AG04449 (cell line): ENCODE measurements at regions not wholly inside any gene's neighbourhood (a gene's known extent, or its start where the extent isn't known, plus 50 kb on each side); places are given as distances from the start of the nearest gene placed in this dataset.

Experiments
- CTCF ChIA-PET: fragments of 350-600 bp; formaldehyde crosslinking; extraction: SDS; loops from one replicate; lab custom pipeline; 2021; ENCODE audit warnings: antibody characterized with exemption; lab: Yijun Ruan, JAX
- POLR2A ChIA-PET: fragments of 400-600, 350-600 bp; formaldehyde crosslinking; extraction: SDS; loops from one replicate; lab custom pipeline; 2020; ENCODE audit warnings: antibody characterized with exemption, inconsistent platforms; lab: Yijun Ruan, JAX
- DNase-seq: peaks from one replicate; pipeline ENCODE4 v3.0.0-alpha.2; 2010; ENCODE audit warnings: low read depth, low spot score
- H3K4me3 ChIP-seq: 2 replicates; pipeline ENCODE4 v1.5.1; 2011; ENCODE audit warnings: low read depth, mild to moderate bottlenecking, control low read depth, low read length
- CTCF ChIP-seq: IDR thresholded peaks from one replicate; pipeline ENCODE4 v1.5.1; 2011; ENCODE audit warnings: mild to moderate bottlenecking, moderate library complexity, low read length, control low read depth, inconsistent platforms; ENCODE audit not compliant: insufficient read depth; ENCODE audit errors: missing control alignments

GRCh38 chr17:55585629-55586028, 74.4 kb upstream of the SMIM36 start:
- POLR2A ChIA-PET, result no interaction called here
- no peak overlapping the region for H3K4me3 ChIP-seq
- CTCF ChIA-PET, result interaction anchor here (1.0 kb wide), 1 partner anchor 15 kb away, joined by 3 read pairs; no protein-coding TSS in a partner anchor

GRCh38 chr17:55584861-55585260, 73.6 kb upstream of the SMIM36 start:
- POLR2A ChIA-PET, result no interaction called here
- no peak for TF ChIP-seq CTCF
- DNase-seq, result no peak
- no peak overlapping the region for H3K4me3 ChIP-seq
- CTCF ChIA-PET, result interaction anchor here (1.0 to 2.6 kb wide), 2 partner anchors 52 to 58 kb away, joined by 3 to 11 read pairs; no protein-coding TSS in a partner anchor

More at GRCh38 chr17:55585629-55586028, 74.4 kb upstream of the SMIM36 start:
- no peak for DNase-seq
- no peak for TF ChIP-seq CTCF

GRCh38 chr17:55584055-55584685, 72.9 kb upstream of the SMIM36 start:
- no peak overlapping the region for H3K4me3 ChIP-seq
- ChIA-PET CTCF (interaction anchor here (0.8 to 2.6 kb wide), 6 partner anchors 18 to 186 kb away, joined by 3 to 11 read pairs (median 3); no protein-coding TSS in a partner anchor), POLR2A (no interaction called here)
- DNase-seq, result no peak
- no peak for TF ChIP-seq CTCF

GRCh38 chr17:55582897-55583296, 71.6 kb upstream of the SMIM36 start:
- ChIA-PET POLR2A (no interaction called here), CTCF (interaction anchor here (1.4 to 2.6 kb wide), 3 partner anchors 53 to 136 kb away, joined by 3 to 11 read pairs (median 5); no protein-coding TSS in a partner anchor)
- no peak for DNase-seq
- H3K4me3 ChIP-seq, result no peak overlapping the region
- no peak for TF ChIP-seq CTCF

DNA sequence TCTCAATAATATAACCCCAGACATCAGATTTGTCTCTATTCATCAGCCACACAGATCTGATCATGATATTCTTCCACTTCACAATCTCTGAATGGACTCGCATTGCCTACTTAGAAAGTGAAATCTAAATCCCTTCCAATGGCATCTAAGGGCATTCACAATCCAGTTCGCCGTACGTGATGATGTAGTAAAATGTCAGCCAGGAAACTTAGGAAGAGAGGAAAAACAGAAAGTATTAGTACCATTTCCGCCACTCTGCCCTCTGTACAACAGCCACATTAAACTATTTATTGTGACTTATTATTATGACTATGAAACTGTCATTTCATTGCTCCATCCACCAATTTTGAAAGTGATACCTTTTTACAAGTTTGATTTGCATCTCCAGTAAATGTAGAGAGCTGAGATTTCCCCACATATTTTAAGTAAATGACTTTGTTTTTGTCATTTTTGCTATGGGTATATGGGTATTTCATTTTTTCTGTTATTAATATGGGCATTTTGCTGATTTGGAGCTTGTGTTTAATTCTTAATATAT, 69.4 kb upstream of the SMIM36 start:
- H3K4me3 ChIP-seq, result no peak overlapping the region
- DNase-seq, result no peak
- TF ChIP-seq CTCF, result no peak
- POLR2A ChIA-PET, result no interaction called here
- CTCF ChIA-PET, result interaction anchor here (0.8 to 1.5 kb wide), 4 partner anchors 9 to 54 kb away, joined by 3 to 5 read pairs (median 4); no protein-coding TSS in a partner anchor

GRCh38 chr17:55577687-55578086, 66.4 kb upstream of the SMIM36 start:
- DNase-seq, result no peak
- CTCF ChIA-PET, result interaction anchor here (1.7 to 2.5 kb wide), 2 partner anchors 24 to 51 kb away, joined by 7 to 17 read pairs; no protein-coding TSS in a partner anchor
- POLR2A ChIA-PET, result interaction anchor here (1.0 to 1.1 kb wide), 2 partner anchors 10 to 22 kb away, joined by 3 read pairs; no protein-coding TSS in a partner anchor
- peak overlapping the region; percentile 26 for H3K4me3 ChIP-seq
- TF ChIP-seq CTCF, result no peak
